HUDEP-2 (cell line): ENCODE measurements at regions not wholly inside any gene's neighbourhood (a gene's known extent, or its start where the extent isn't known, plus 50 kb on each side); places are given as distances from the start of the nearest gene placed in this dataset.

Experiments
- DNase-seq, 76 experiments: peaks; one replicate each; lab custom pipeline; 2025; ENCODE audit not compliant: unreplicated experiment in 76 of 76; lab: John Stamatoyannopoulos, UW

- no peak for DNase-seq
These were observed 370.2 kb downstream of the GADD45G start for GRCh38 chr9:89975024-89975423.

GRCh38 chr9:89975630-89976029 is 370.8 kb downstream of the GADD45G start:
- DNase-seq = no peak

- no peak for DNase-seq
These were observed 373.4 kb downstream of the GADD45G start for GRCh38 chr9:89978185-89978584.

GRCh38 chr9:89980600-89980999 is 375.8 kb downstream of the GADD45G start:
- DNase-seq = no peak

- DNase-seq = no peak
These were observed 377.2 kb downstream of the GADD45G start for GRCh38 chr9:89982016-89982415.

- DNase-seq = no peak
These were observed 378.6 kb downstream of the GADD45G start for GRCh38 chr9:89983411-89983810.

- DNase-seq = no peak
These were observed 379.4 kb downstream of the GADD45G start for GRCh38 chr9:89984214-89984613.

GRCh38 chr9:89985068-89985467 is 380.3 kb downstream of the GADD45G start:
- no peak for DNase-seq

GRCh38 chr9:89986190-89986589 is 381.4 kb downstream of the GADD45G start:
- no peak for DNase-seq

GRCh38 chr9:89988458-89988857 is 383.6 kb downstream of the GADD45G start:
- DNase-seq = no peak

GRCh38 chr9:89991204-89991790 is 386.5 kb downstream of the GADD45G start:
- DNase-seq = no peak

GRCh38 chr9:89992326-89993198 is 387.8 kb downstream of the GADD45G start:
- DNase-seq = no peak

- DNase-seq = no peak
These were observed 389.1 kb downstream of the GADD45G start for GRCh38 chr9:89993678-89994630.

GRCh38 chr9:89994988-89995613 is 390.3 kb downstream of the GADD45G start:
- DNase-seq = no peak

- no peak for DNase-seq
These were observed 391.3 kb downstream of the GADD45G start for GRCh38 chr9:89996116-89996515.

GRCh38 chr9:89996773-89997172 is 392.0 kb downstream of the GADD45G start:
- no peak for DNase-seq

GRCh38 chr9:89998633-89999032 is 393.8 kb downstream of the GADD45G start:
- DNase-seq = no peak

- no peak for DNase-seq
These were observed 394.3 kb downstream of the GADD45G start for GRCh38 chr9:89999176-89999533.

- DNase-seq = no peak
These were observed 394.9 kb downstream of the GADD45G start for GRCh38 chr9:89999534-90000370.

- no peak for DNase-seq
These were observed 396.1 kb downstream of the GADD45G start for GRCh38 chr9:90000925-90001324.
